HG02943 (cell line): ENCODE measurements at regions not wholly inside any gene's neighbourhood (a gene's known extent, or its start where the extent isn't known, plus 50 kb on each side); places are given as distances from the start of the nearest gene placed in this dataset.
"Not testable (repeated sequence)": the region's sequence is repeated elsewhere in the genome, so short reads cannot be mapped to it uniquely, and the experiment has no call there.

Experiments used
- ATAC-seq: cut with Tn5 transposase; IDR thresholded peaks from one replicate; pipeline ENCODE4 v1.9.1; 2021; ENCODE audit warnings: mild to moderate bottlenecking, low read depth, moderate library complexity; ENCODE audit not compliant: unreplicated experiment

DNA sequence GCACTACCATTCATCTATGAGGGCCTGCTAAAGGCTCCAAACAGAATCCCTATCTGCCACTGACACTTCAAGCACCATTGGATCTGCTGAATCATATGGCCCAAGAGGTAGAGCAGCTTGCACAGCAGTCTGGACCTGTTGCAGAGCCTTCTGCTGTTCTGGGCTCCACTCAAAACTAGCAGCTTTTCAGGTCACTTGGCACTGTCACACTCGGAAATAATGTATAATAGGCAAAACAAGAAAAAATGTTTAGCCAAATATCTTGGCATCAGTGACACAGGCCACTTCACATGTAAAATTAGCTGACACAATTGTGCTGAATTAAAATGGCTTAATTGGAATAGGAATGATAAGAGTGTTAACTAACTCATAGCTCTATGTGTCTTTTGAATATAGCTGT is 1182.9 kb upstream of the LRRTM3 start:
- no peak for ATAC-seq

- ATAC-seq, result no peak
Observed at GRCh38 chr10:65751218-65751617, 1174.6 kb upstream of the LRRTM3 start.

DNA sequence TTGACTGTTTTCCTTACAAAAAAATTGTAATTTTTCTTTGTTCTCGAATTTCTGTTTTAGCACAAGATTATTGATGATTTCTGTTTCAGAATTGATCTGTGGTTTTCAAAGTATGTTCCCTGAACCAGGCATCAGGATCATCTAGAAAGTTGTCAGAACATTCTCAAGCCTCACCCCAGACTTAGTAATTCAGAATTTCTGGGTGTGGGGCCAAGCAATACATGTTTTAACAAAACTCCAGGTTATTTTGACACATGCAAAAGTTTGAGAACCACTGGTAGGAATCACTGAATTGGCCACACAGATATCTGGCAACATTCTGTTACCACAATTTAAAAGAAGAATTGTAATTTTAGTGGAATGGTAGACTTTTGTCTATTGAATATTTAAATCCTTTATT is 1173.9 kb upstream of the LRRTM3 start:
- ATAC-seq, result no peak

DNA sequence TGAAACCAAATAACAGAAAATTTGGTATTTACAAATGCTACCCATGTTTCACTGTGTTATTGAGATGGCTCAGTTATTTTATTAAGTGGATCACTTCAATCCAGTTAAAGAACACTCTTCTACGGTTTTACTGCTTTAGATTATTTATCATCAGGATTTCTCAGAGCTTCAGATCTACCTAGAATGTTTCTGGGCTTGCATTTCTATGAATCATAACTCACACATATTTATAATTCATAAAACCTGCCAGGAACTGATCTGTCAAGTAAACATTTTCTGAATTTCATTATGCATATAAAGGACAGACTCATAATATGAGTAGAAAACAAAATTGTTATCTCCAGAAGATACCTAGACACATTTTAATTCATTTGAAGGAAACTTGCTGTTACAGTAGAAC is 1172.3 kb upstream of the LRRTM3 start:
- no peak for ATAC-seq

DNA sequence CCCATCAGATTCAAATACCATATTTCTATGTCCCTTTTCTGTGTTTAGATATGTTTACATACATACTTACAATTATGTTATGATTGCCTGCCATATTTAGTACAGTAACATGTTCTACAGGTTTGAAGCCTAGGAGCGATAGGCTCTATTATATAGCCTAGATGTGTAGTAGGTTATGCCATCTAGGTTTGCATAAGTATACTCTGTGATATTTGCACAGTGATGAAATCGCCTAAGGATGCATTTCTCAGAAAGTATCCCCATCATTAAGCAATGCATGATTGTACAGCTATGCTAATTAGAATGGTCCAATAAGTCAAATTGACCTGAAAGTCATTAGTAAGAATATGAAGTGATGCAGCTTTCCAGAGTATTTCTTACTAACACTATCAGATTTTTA is 1171.7 kb upstream of the LRRTM3 start:
- no peak for ATAC-seq

DNA sequence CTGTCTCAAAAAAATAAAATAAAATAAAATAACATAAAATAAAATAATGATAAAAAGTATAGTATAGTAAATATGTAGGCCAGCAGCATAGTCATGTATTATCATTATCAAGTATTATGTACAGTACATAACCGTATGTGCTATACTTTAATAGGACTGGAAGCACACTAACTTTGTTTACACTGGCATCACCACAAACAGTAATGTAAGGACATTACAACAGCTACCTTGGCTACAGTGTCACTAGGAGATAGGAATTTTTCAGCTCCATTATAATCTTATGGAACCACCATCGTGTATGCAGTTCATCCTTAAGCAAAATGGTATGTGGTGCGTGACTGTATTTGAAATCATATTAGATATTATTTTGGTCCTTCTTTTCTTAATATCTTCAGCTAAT is 1163.5 kb upstream of the LRRTM3 start:
- no peak for ATAC-seq

DNA sequence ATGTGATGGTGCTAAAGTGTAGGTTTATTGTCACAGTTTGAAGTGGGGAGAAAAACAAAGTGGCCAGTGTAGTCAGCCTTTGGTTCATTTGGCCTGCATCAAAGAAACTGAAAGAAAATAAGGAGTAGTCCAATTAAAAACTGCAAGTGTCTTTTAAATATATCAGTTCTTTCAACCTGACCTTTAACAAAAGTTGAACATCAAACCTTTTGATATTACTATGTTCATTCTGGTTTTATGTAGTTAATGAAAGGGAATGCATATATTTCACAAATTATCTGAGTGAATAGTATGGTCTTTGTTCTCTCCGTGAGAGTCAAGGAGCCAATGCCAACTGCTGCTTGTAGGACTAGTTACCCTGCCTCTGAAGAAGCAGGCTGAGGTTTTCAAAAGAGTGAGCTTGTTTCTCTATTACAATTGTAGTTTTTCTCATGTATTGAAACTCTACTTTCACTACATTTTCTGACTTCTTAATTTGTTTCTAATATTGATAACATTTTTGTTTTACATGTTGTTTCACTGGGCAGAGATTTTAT is 1160.8 kb upstream of the LRRTM3 start:
- ATAC-seq, result no peak

DNA sequence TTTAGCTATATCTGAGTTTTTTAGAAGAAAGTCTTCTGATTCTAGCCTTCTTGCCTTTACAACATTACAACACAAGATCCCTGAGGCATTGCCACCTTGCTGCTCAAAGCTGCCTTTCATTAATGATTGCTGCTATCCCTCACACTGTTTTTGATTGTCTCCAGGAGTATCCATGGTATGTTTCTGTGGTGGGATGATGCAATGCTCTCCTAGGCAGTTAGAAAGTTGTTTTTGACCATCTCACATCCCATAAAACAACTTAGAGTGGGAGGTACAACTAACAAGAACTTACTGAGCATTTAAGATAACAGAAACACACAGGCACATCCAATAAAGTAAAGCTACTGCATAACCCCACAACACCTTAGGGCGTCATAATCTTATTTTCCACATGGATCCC is 1156.0 kb upstream of the LRRTM3 start:
- no peak for ATAC-seq

DNA sequence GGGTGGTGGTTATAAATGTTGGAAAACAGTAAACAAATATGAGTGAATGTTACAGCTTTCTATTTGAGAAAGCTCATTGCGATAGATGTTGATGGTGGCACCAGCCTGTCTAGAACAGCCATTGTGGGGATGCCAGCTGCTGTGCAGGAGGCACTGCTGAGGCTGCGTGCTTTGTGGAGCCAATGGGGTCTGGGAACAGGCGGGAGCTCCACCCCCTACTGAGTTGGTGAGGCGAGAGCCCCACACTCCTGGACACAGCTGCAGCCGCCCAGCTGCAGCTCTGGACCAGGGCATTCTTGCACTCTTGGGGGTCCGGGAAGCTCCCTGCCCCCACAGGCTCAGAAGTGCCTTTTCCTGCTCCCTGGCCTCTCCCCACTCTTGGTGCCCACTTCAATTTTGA is 1147.1 kb upstream of the LRRTM3 start:
- ATAC-seq, result no peak

DNA sequence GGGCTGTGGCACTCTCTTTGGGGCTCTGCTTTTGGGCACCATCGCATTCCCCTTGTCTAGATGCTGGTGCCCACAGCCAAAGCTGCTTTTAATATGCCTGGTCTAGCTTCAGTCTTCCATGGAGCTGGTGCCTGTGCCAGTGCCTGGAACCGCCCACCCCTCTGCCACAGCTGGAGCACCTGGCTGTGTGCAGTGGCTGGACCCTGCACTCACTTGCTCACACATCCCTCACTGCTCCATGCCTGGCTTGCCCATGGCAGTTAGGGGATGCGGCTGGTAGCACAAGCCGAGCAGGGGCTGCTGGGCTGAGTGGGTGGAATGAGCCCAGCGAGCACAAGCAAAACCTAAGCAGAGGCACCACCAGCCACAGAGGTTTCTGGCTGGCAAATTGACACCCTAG is 1145.9 kb upstream of the LRRTM3 start:
- no peak for ATAC-seq

DNA sequence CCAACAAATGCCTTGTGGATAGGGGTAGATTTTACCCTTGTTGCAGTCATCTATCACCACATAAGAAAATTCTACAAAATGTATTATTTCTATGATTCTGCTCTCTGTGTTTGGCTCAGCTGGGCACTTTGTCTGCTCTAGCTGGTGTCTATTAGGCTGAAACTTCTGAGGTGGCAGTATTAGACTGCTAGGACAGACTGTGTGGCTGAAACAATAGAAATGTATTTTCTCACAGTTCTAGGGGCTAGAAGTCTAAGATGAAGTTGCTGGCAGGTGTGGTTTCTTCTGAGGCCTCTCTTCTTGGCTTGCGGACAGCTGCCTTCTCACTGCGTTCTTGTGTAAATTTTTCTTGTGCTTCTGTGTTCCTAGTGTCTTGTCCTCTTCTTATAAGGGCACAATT is 1139.6 kb upstream of the LRRTM3 start:
- ATAC-seq, result no peak

DNA sequence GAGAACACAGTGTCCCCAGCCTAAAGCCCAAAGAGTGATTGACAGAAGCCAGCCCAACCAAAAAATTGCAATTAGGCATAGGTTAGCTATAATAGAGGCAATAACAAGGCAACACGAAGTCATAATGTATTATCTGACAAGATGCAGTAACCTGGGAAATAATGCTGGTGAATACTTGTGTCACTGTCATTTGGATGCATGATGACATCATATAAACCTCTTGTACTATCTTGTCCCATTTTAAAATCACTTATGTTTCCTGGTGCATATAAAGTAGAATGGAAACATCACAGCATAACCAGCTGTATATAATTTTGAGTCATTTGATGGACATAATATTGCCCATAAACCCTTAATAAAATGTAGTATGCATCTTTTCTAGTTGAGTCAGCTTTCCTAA is 1138.3 kb upstream of the LRRTM3 start:
- no peak for ATAC-seq

DNA sequence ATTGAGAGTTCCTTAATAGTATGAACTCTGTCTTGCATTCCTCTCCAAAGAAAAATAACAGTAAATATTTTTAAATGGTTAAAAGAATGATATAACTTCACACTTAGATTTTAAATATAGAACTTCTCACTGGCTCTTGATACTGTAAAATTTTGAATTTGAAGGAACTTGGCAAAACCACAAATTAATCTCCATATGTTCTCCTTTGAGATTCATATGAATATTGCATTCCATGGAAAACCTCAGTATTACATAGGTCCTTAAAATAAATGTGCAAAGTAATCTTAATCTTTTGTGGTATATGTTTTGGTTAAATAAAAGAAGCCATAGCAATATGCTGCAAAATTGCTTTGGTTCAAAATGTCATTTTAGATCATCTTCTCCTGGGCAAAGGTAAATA is 1137.6 kb upstream of the LRRTM3 start:
- no peak for ATAC-seq

DNA sequence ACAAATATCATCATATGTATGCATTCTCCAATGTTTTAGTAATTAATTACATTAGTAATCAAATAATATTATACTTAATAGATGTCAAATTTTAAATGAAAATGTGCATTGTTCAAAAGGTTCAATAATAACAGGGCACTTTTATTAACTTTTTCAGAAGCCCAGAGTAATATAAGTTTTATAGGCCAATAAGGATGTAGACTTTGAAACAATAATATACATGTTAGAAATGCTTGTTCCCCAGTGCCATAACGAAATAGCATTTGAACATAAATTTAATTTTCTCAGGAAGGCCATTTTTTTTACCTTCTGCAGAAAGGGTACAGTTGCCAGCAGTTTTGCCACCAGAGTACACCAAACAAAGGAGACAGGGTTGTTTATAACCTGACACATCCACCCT is 1133.9 kb upstream of the LRRTM3 start:
- no peak for ATAC-seq

DNA sequence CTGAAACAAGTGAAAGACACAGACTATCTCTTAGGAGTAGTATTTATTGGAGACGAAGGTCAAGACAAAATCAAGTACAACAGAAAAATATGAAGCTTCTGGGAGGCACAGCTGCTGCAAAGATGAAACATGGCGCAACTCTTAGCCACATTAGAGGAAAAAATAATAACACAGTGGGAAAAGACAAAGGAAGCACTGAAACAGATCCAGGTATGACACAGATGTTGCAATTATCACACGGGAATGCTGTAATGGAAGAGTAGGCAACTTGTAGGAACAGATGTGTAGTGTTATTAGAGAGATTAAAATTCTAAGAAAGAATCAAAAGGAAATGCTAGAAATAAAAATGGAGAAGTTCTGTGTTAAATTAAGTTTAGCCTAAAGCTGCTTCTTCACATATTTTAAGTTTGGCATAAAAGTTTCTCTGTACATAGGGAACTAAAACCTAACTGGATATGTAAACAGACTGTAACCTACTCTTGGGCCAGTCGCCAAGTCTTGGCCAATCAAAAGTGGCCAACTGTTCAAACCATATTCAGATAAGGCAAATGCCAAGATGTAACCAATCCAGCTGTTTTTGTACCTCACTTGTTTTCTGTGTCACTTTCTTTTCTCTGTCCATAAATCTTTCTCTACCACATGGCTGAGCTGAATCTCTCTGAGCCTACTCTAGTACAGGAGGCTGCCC is 1132.0 kb upstream of the LRRTM3 start:
- ATAC-seq, result no peak

GRCh38 chr10:65794861-65795260 is 1131.0 kb upstream of the LRRTM3 start:
- ATAC-seq, result not testable (repeated sequence)

DNA sequence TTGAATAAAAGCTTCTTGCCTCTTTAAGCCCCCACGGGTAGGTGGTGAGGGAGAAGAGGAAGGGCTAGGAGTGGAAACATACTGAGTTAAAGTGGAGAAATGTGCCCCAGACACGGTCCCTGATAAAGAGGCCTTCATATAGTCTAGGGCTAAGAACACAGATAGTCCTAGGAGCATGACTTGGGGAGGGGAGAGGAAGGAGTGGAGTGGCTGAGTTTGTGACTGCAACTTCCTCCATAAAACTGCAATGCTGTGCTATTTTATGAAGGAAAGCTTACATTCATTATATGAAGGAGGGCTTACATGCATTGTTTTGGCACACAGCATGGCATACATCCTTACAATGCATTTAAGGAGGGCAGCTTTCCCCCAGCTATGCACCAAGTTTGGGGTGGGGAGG is 1129.4 kb upstream of the LRRTM3 start:
- ATAC-seq, result no peak

GRCh38 chr10:65798133-65798532 is 1127.7 kb upstream of the LRRTM3 start:
- ATAC-seq, result no peak

GRCh38 chr10:65802391-65802790 is 1123.4 kb upstream of the LRRTM3 start:
- no peak for ATAC-seq

GRCh38 chr10:65805511-65805910 is 1120.3 kb upstream of the LRRTM3 start:
- ATAC-seq, result no peak

GRCh38 chr10:65805993-65806392 is 1119.8 kb upstream of the LRRTM3 start:
- ATAC-seq, result no peak

DNA sequence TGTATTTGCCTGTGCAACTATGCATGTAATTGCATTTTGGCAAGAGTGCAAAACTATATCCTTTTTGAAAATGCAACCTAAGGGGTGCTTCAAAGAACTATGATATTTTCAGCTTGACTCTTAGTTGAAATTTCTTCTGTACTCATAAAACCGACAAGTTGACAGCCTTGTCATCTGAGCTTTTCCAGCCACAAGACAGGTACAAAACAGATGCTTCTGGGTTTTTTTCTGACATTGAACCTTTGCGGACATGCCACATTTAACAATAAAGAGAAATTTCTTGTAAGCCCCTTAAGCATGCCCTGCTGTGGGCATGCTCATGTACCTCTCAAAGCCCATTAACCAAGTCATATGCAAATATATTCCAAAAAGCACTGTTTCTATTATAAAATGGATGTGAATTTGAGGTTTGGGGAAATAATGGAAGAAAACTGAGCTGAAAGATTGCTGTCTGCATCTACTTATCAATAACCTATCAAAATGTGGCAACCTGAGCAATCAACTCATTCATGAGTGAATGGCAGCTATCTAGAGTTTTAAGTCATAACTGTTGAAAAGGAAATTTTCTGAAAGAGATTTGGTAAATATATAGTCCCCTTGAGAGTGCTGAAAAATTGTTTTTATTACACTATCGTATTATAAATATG is 1117.0 kb upstream of the LRRTM3 start:
- ATAC-seq, result no peak
